HG02798 (cell line): ENCODE measurements at regions not wholly inside any gene's neighbourhood (a gene's known extent, or its start where the extent isn't known, plus 50 kb on each side); places are given as distances from the start of the nearest gene placed in this dataset.
A peak's percentile ranks its signal among the peaks of the same experiment; 100 is the strongest.

Experiments
- ATAC-seq: cut with Tn5 transposase; IDR thresholded peaks from one replicate; pipeline ENCODE4 v1.9.1; 2021; ENCODE audit warnings: mild to moderate bottlenecking; ENCODE audit not compliant: unreplicated experiment, poor library complexity

DNA sequence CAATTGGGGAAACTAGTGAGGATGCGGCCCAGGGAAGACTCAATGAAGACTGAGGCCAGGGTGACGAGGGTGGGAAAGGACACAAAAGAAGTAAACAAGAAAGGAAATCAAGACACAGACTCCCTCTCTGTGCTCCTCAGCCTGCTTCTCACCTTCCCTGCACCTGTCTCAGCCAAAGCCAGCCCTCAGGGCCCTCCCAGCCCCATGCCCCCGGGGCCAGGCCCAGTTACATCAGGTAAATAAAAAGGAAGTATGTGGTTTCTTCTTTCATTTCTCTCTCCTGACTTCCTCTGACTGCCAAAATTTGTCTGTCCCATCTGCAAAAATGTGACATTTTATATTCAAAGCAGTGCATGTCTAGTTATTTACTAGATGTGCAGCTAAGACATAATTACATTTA lies 328.0 kb downstream of the UACA start:
- ATAC-seq: peak; percentile 36

DNA sequence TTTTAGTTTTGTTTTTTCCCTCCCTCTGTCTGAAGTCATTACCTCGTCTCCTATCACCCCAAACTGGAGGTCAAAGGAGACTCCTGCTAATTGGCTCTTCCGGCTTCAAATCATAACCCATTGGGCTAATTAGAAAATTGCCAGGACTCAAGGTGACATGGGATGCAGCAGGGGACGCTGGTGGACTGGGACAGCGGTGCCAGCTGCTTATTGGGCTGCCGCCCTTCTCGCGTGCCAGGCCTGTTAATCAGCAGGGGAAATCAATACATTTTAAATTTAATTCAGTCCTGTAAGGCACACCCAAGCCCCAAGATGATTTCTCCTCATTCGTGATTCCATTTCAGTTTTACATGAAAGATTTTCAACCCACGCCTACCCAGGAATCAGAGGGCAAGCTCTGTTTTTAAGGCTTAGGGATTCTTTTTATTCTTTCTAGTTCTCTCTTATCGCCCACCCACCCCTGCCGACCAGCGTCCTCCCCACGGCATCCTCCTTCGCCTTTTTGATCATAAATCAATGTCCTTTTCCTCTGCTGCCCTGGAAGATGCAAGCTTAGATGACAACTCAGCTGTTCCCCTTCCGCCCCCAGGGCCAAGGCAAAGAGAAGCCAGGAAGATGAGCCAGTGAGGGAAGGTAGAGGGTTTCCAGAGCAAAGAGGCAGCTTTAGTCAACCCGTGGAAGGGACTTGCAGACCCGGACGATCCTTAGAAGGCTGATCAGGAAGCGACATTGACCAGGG lies 329.6 kb downstream of the UACA start:
- no peak for ATAC-seq

DNA sequence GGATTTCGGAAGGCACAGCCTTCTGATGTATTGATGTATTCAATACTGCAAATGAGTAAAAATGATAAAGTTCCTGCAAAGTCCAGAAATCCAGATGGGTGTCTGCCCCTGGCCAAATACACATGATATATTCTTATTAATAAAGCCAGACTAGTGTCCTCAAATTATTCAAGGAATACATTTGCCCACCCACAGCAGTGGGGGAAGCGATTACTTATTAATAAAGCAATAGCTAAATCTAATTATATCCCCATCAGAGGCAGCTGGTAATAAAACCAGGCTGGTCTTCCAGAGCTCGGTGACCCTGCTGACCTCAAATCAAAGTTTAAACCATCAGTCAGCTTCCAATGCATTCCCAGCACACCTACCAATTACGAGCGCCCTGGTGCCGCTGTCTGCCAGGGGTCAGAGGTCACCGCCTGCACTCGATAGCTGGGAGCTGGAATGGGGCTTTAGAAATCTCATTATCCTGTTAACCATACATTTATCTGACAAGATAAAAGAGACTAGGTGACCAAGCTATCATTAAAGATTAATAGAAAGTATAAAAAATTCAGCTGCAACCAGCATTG lies 330.3 kb downstream of the UACA start:
- no peak for ATAC-seq

DNA sequence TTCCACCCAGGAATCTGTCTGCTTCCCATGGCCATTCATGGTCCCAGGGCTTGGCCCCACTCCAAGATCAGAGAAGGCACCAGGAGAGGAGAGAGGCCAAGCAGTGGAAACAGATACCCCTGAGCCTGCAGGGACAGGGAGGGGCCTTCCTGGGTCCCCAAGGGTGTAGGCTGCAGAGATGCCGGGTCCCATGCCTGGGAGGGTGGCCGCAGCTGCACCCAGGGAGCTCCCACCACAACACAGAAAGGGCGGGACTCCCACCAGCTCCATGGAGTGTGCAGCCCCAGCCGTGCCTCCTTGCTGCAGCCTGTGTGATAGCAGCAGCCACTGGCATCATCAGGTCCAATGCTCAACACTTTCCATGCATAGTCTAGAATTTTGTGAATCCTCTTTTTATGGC lies 331.5 kb downstream of the UACA start:
- no peak for ATAC-seq

DNA sequence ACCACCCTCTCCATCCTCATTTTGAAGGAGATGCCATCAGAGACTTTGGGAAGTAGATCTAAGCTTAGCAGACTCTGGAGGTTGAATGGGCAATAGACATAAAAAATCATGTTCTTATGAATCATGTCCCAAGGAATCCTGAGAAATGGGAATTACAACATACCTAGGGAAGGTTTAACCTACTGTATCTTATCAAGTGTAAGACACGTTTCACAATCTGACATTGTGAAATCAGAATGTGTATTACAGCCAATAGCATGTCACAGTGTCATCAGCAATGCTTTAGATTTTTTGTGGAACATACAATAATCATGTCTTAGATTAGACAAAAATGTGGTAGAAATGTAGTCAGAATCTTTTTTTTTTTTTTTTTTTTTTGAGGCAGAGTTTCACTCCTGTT lies 332.4 kb upstream of the TLE3 start:
- no peak for ATAC-seq

DNA sequence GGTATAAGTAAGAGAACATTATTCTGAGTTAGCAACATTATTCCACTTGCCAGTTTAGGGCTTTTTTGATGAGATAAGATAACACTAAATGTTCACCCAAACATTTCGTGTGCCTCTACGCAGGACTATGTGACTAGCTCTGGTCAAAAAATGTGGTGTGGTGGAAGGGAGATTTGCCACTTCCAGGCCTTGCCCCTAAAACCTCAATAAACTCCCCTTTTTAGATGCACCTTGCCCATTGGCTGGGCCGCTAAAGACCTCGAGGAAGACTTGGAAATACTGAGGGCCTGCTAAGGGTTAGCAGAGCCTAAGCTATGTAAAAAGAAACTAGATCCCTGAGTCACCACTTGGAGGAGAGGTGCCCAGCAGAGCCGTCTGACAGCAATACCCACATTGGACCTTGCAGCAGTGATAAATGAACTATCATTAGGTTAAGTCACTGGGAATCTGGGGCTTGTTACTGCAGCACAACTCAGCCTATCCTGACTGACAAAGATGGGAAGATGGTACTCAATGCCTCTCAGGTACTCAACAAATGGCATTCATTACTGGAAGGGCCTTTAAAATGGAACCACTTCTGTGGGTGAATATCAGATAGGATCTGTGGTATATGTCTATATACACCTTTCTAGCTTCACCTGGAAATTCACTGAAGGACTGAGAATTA lies 331.5 kb upstream of the TLE3 start:
- ATAC-seq: no peak

DNA sequence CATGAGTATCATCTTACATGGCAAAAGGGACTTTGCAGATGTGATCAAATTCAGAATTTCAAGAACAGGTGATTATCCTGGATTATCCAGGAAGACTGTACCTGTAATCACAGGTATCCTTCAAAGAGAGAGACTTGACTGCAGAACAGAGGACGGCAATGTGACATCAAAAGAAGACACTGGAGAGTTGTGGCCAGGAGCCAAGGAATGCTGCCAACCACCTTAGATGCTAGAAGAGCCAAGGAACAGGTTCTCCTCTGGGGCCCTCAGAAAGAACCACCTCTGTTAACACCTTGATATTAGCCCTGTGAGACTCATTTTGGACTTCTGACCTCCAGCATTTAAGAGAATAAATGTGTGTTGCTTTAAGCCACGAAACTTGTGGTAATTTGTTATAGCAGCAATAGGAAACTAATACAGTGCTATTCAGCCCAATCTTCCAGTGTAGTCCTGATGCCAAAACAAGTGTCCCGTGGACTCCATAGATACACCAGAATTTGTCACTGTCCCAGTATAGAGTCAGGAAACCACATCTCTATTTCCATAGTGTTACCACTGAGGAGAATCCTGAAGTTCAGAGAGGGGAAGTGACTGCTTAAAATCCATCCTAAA lies 330.6 kb upstream of the TLE3 start:
- no peak for ATAC-seq

DNA sequence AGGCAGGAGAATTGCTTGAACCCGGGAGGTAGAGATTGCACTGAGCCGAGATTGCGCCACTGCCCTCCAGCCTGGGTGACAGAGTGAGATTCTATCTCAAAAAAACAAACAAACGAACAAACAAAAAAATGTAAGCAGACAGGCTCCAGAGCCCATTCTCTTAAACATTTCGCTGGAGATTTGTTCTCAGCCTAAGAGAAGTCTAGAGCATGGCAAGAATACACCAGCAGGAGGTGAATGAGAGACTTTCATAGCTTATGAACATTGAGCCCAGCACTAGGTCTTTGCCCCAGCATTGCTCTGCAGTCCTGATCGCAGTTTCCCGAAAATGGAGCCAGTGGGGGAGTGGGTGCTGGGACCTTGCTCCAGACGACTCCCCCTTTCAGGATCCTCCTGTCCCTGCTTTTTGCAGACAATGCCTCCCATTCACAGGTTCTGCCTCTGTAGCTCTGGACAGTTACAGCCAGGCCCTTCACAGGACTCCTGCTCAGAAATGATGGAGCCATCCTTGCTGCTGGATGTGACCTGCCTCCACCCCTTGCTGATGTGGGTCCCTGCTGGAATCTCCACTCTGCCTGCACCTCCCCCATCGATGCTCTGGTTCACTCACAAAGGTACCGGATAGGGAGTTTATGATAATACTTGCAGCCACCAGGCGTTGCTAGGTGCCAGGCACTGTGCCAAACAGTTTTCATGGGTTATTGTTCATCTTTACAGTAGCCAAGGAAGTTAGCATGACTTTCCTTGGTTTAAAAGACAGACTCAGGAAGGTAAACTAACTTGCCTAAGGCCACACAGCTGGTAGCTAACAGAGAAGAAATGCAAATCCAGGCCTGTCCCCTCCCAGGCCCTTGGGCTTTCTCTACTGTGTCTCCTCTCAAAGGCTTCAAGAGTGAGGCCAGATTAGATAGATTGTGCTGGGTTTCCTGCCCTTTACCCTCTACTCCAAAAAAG lies 329.7 kb upstream of the TLE3 start:
- no peak for ATAC-seq

DNA sequence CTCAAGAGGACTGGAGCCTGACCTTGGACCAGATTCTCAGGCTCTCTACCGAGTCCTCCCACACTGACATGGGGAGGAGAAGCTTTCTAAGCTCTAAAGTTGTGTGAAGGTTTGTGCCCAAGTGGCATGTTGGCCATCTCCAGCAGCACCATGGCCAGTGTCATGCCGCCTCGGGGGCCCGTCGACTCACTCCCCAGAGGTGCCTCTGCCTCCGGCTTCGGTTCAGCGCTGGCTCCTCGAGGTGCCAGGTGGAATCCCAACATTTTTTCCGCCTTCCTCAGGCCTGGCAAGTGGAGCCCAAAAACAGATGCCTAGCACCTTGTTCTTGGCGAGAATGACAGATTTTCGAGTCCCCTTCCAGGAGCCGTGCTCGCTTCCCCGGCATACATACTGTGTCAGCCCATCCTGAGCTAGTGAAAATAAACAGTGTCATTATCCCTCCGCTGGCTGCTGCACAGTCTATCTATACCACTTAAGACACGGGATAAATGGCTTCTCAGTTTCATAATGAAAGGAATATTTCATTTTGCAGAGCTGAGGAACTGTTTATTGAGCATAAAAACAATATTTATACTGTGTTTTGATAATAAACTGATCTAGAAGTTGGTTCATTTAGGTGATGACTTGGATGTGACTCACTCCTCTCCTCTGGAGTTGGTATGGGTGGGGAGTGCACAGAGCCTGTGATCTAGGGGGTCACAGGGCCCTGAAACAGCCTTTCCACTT lies 328.5 kb upstream of the TLE3 start:
- no peak for ATAC-seq

DNA sequence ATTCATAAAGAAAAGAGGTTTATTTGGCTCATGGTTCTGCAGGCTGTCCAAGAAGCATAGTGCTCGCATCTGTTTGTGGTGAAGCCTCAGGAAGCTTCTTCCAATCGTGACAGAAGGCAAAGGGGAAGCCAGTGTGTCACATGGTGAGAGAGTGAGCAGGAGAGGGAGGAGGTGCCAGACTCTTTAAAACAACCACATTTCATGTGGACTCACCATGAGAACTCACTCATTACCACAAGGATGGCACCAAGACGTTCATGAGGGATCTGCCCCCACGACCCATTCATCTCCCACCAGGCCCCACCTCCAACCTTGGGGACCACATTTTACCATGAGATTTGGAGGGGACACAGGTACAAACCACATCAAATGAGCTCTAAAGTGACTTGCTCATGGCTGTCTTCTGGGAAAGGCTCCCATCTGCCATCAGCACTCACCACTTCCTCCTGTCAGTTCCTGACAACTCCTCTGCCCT lies 327.3 kb upstream of the TLE3 start:
- ATAC-seq: no peak

DNA sequence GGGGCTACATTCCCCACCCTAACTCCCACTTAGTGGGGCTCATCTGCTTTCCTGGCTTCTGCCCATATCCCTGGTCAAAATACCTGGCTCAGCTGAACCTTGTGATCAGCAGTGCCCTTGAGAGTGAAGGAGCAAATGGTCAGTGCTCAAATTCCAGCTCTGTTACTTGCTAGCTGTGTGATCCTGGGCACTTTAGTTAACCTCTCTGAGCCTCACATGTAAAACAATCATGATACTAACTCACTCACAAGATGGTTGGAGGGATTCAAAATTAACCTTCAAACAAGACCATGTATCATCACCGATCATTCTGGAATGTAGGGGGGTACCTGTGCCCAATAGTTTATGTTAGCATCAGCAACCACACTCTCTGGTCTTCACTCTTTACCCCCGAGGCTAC lies 325.6 kb upstream of the TLE3 start:
- no peak for ATAC-seq

DNA sequence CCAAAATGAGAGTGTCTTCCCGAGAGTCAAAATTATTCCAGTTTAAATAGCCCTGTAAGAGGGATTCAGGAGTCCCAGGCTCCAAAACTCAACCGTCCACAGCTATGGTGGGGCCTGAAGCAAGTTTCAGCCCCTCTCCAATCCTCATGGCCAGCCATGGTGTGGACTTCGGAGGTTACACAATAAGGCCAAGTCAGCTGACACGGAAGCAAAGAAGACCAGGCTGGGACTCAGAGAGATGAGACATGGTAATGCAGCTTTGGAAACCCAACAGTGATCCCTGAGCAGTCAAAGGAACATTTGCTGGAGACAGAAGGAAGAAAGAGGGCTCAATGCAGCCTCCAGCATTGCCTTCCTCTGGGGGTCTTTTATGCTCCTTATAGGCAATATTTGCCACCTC lies 324.6 kb upstream of the TLE3 start:
- ATAC-seq: no peak

DNA sequence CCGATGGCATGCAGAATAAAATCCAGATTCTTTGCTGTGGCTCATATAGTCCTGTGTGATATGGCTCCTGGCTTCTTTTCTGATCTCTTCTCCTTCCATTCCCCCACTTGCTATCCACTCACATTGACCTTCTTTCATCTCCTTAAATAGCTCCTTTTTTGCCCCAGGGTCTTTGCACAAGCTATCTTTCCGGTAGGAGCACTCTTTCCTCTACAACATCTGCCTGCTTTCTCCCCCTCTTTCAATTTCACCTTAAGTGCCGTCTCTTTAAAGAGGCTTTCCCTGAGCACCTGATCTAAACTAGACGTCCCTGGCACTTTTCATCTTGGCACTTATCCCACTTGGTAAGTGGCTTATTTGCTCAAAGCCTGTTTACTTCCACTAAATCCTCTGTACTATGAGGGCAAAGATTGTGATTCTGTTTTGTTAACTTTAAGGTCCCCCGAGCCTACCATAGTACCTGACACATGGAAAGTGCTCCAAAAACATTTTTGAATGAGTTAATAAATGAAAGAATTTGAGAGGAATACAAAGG lies 323.3 kb upstream of the TLE3 start:
- ATAC-seq: no peak

DNA sequence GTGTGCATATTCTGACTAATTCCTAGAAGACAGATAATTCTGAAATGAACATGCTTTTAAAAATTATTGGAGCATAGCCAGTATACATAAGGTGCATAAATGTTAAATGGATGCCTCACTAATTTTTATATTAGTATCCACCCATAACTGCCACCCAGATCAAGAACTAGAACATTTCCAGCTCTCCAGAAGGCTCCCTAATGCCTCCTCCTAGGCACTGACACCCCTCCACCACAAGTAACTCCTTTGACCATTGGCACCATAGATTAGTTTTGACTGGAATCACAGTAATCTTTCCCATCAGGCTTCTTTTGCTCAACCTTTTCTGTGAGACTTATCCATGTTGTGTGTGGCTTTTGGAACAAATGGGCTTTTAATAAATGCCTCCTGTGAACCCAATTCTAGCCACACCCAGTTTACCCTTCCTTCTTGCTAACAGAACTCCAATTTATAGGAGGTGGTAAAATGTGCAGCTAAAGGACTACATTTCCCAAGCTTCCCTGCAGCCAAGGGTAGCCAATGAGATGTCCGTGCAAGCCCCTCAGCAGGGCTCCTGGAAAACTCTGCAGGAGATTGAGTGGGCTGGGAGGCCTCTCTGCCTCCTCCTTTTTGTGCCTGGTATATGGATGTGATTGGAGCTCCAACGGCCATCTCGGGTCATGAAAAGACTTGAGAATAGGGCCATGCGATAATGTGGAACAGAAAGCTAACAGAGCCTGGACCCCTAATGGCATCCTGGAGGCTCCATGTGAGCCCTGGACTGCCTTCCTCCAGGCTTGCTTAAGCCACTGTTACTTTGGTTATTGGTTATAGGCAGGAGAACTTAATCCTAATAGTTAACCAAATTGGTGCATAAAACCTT lies 322.6 kb upstream of the TLE3 start:
- no peak for ATAC-seq

DNA sequence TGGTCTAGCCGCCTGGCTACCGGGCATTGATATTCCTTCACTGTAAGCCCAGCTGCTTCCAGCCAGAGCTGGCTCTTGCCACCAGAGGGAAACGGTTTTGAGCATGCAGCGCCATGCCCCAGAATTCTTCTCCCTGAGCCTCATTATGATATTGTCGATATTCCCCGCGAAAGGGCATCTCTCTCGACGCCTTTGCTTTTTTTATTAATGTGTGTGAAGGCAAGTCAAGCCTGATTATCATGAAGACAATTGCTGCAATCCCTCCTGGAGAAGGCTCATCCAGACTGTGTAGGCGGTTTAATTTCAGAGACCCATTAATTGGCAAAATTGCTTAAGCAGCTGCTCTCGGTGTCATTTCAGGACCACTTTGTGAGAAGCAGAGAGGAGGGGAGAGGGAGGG lies 321.2 kb upstream of the TLE3 start:
- no peak for ATAC-seq

DNA sequence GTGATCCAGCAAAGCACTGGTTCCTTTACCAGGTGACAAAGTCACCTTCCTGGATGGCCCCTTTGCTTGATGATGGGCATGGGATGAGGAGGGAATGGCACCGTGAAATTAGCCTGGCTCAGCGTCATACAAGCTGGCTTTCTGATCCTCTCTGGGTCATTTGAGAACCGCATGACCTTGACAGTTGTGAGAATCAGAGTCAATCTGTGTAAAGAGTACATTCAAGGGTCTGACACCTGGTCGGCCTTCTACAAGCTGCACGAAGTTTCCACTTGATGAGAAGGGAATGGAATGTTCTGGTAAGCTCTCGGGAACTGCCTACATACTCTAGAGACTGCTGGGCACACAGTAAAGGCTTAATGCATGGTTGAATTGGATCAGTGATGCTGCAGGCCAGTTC lies 319.8 kb upstream of the TLE3 start:
- no peak for ATAC-seq

DNA sequence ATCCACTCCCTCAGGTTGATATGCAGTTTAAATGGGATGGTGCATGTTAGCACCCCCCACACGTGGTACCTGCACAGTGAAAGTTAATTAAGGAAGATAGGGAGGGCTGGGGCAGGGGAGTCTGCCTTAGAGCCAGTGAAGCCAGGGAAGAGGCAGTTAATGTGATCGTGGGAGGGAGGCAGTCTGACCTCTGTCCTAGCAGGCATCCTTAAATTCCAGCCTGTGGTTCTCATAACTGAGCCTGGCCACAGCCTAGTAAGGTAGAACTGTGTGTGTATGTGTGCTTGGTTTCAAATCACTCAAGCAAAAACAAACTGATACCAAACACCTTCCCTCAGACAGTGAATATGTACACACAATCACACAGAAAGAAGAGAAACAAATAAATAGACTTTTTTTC lies 319.1 kb upstream of the TLE3 start:
- no peak for ATAC-seq

DNA sequence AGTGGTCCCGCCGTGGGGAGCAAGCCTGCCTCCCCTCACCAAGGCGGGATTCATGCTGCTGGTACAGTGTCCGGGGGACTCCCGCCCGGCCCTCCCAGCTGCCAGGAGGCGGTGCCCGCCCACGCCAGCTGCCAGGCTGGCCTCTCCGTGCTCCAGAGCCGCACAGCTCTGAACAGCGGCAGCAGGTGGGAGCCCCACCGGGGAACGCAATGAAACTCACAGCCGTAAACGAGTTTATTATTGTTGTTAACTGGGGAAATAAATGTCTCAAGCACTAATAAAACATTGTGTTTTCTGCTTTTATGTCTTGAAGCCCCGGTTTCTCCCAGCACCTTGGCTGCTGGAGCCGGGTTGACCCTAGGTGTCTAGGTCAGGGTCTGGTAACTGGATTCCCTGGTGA lies 317.7 kb upstream of the TLE3 start:
- ATAC-seq: no peak
